Fibroblast of lung (primary cell): ENCODE measurements at regions not wholly inside any gene's neighbourhood (a gene's known extent, or its start where the extent isn't known, plus 50 kb on each side); places are given as distances from the start of the nearest gene placed in this dataset.

Experiments used
- DNase-seq, 2 donors: peaks; one replicate each; pipeline versions ENCODE4 v3.0.0 to v3.0.0-alpha.2; 2010; ENCODE audit warnings: low read depth in 2 of 2
- H2AFZ ChIP-seq: 2 replicates; pipeline ENCODE4 v1.5.1; 2012; ENCODE audit warnings: low read length, control low read depth, inconsistent platforms
- H3K27ac ChIP-seq: 2 replicates; pipeline ENCODE4 v1.5.1; 2011; ENCODE audit warnings: low read length, control low read depth; ENCODE audit not compliant: insufficient read depth
- H3K27me3 ChIP-seq: 2 replicates; pipeline ENCODE4 v1.5.1; 2011; ENCODE audit warnings: mild to moderate bottlenecking, low read length; ENCODE audit not compliant: control insufficient read depth, insufficient read depth
- H3K36me3 ChIP-seq: 2 replicates; pipeline ENCODE4 v1.5.1; 2011; ENCODE audit warnings: low read length; ENCODE audit not compliant: control insufficient read depth, insufficient read depth
- H3K4me1 ChIP-seq: 2 replicates; pipeline ENCODE4 v1.5.1; 2011; ENCODE audit warnings: low read length; ENCODE audit not compliant: control insufficient read depth, insufficient read depth; ENCODE audit errors: extremely low read depth
- H3K4me2 ChIP-seq: 2 replicates; pipeline ENCODE4 v1.5.1; 2011; ENCODE audit warnings: low read length, control low read depth; ENCODE audit not compliant: insufficient read depth; ENCODE audit errors: extremely low read depth
- H3K4me3 ChIP-seq, 4 experiments: fragments of 200-600 bp in 1 of 4; sonication (generic) in 1 of 4; replicated peaks in 1 of 4; 2 replicates each; pipeline ENCODE4 v1.5.1; 2011 to 2016; ENCODE audit warnings: low read length in 4 of 4, low read depth in 3 of 4, mild to moderate bottlenecking in 3 of 4, control low read depth in 2 of 4, inconsistent platforms in 1 of 4, mixed read lengths in 1 of 4; ENCODE audit not compliant: insufficient read depth in 1 of 4; ENCODE audit errors: control extremely low read depth in 1 of 4
- H3K79me2 ChIP-seq: 2 replicates; pipeline ENCODE4 v1.5.1; 2012; ENCODE audit warnings: mild to moderate bottlenecking, low read length, inconsistent platforms; ENCODE audit not compliant: control insufficient read depth, insufficient read depth
- H3K9ac ChIP-seq: 2 replicates; pipeline ENCODE4 v1.5.1; 2011; ENCODE audit warnings: mild to moderate bottlenecking, low read length, control low read depth; ENCODE audit not compliant: insufficient read depth
- H3K9me3 ChIP-seq: 2 replicates; pipeline ENCODE4 v1.5.1; 2012; ENCODE audit warnings: low read depth, low read length; ENCODE audit not compliant: control insufficient read depth, insufficient read depth
- H4K20me1 ChIP-seq: 2 replicates; pipeline ENCODE4 v1.5.1; 2011; ENCODE audit warnings: low read length; ENCODE audit not compliant: control insufficient read depth, insufficient read depth; ENCODE audit errors: extremely low read depth
- EZH2 ChIP-seq: IDR thresholded peaks from 2 replicates; pipeline ENCODE4 v1.5.1; 2012; ENCODE audit warnings: low read length, control low read depth, mild to moderate bottlenecking; ENCODE audit errors: missing control alignments
- TF ChIP-seq, protein P1 (sequence below), 2 donors: IDR thresholded peaks in 1 of 2; conservative IDR thresholded peaks in 1 of 2; 1 replicate in 1 of 2; 2 replicates in 1 of 2; pipeline ENCODE4 v1.5.1; 2011 to 2012; ENCODE audit warnings: low read length in 2 of 2, control low read depth in 1 of 2, inconsistent platforms in 1 of 2, low read depth in 1 of 2, mild to moderate bottlenecking in 1 of 2

DNA sequence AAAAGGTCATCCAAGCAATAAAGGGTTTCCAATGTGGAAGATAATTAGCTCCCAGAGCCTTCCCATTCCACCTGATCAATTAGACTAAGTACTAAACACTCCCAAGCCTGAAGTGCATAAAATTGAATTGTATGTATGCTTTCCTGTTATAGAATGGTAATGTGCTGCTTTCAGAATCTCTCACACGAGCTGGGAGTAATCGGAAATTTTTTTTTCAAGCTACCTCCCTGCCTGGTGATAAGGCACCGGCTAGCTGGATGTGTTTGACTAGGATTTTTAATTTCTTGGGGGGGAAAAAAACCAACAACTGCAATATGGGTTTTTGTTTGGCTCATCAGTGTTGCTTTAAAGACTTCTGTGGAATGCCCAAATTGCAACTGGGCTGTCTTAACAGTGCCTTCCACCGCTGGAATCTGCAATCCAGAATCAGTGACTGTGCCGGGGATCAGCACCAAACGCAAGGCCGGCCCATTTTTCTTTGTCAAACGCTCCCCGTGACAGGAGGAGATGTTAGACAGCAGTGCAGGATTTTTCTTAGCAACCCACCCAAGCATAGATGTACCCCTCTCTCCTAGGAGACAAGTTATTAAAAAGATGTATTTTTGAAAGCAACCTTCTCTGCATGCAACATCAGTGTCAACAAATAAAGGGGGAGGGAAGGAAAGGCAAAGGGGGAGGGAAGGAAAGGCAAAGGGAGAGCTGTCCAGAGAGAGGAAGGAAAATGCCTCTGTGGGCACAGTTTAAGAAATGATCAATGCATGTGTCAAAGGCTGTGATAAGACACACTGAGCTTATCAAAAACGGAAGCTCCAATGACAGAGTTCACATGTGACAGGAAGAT is 387.2 kb downstream of the NPIPA8 start:
- no peak overlapping the region for H3K4me2 ChIP-seq
- TF ChIP-seq EZH2, result no peak
- TF ChIP-seq, protein P1, sequence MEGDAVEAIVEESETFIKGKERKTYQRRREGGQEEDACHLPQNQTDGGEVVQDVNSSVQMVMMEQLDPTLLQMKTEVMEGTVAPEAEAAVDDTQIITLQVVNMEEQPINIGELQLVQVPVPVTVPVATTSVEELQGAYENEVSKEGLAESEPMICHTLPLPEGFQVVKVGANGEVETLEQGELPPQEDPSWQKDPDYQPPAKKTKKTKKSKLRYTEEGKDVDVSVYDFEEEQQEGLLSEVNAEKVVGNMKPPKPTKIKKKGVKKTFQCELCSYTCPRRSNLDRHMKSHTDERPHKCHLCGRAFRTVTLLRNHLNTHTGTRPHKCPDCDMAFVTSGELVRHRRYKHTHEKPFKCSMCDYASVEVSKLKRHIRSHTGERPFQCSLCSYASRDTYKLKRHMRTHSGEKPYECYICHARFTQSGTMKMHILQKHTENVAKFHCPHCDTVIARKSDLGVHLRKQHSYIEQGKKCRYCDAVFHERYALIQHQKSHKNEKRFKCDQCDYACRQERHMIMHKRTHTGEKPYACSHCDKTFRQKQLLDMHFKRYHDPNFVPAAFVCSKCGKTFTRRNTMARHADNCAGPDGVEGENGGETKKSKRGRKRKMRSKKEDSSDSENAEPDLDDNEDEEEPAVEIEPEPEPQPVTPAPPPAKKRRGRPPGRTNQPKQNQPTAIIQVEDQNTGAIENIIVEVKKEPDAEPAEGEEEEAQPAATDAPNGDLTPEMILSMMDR (conservative IDR thresholded peaks at IDR 0.05 in 1 of 2, IDR thresholded peaks at IDR 0.05 in 1 of 2; ENCODE audit: low read depth in 1 of 2, low read length in 2 of 2), result no peak
- no peaks in the 10 kb centered on the region for H3K27me3 ChIP-seq
- no peak overlapping the region for H2AFZ ChIP-seq
- no peaks in the 10 kb centered on the region for H3K9me3 ChIP-seq
- no peak for DNase-seq
- H3K4me1 ChIP-seq, result no peaks in the 10 kb centered on the region
- H4K20me1 ChIP-seq, result no peaks in the 10 kb centered on the region
- no peaks in the 10 kb centered on the region for H3K36me3 ChIP-seq
- H3K4me3 ChIP-seq, result no peak overlapping the region
- H3K27ac ChIP-seq, result no peak overlapping the region
- H3K9ac ChIP-seq, result no peak overlapping the region
- H3K79me2 ChIP-seq, result no peaks in the 10 kb centered on the region

DNA sequence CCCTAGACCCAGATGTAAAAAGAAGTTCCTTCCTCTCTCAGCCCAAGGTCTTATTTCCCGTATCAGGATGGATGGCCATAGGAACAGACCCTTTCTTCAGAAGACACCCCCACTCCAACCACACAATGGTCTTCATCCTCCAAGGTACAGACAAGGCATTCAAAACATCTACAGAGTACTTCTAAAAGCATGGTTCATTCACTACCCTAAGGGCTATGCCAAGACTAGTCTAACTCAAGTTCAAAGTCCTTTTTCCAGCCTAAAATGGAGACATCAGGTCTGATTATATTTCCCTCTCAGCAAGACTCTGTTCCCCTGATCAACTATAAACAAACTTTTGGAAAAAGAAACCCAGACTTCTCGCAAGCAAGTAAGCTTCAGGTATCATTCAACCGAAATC is 388.9 kb downstream of the NPIPA8 start:
- Histone ChIP-seq H4K20me1 (no peaks in the 10 kb centered on the region), H3K9me3 (no peaks in the 10 kb centered on the region), H3K27ac (no peak overlapping the region), H3K79me2 (no peaks in the 10 kb centered on the region), H3K4me2 (no peak overlapping the region), H3K4me3 (no peak overlapping the region), H3K36me3 (no peaks in the 10 kb centered on the region), H3K9ac (no peak overlapping the region), H2AFZ (no peak overlapping the region), H3K27me3 (no peaks in the 10 kb centered on the region), H3K4me1 (no peaks in the 10 kb centered on the region)
- TF ChIP-seq EZH2, result no peak
- TF ChIP-seq, protein P1 (conservative IDR thresholded peaks at IDR 0.05 in 1 of 2, IDR thresholded peaks at IDR 0.05 in 1 of 2; ENCODE audit: low read depth in 1 of 2, low read length in 2 of 2), result no peak
- no peak for DNase-seq

DNA sequence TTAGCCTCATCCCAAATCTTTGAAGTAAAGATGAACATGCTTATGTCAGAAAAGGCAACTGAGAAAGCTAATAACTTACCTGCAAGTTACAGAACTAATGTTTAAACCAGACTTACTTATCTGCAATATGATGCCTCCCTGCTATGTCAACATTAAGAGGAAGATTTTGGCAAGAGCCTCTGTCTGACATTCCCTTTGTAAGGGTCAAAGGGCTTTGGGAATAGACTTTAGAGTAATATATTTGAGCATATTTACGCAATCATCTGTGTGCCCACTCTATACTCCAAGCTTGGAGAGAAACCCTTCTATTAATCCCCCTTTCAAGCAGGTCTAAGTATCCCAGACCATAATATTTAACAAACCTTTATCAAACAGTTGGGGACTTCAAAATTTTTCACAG is 389.4 kb downstream of the NPIPA8 start:
- Histone ChIP-seq H3K9me3 (no peaks in the 10 kb centered on the region), H4K20me1 (no peaks in the 10 kb centered on the region), H3K79me2 (no peaks in the 10 kb centered on the region), H3K4me1 (no peaks in the 10 kb centered on the region), H3K27ac (no peak overlapping the region), H2AFZ (no peak overlapping the region), H3K36me3 (no peaks in the 10 kb centered on the region), H3K4me3 (no peak overlapping the region), H3K4me2 (no peak overlapping the region), H3K9ac (no peak overlapping the region), H3K27me3 (no peaks in the 10 kb centered on the region)
- TF ChIP-seq EZH2, result no peak
- TF ChIP-seq, protein P1 (conservative IDR thresholded peaks at IDR 0.05 in 1 of 2, IDR thresholded peaks at IDR 0.05 in 1 of 2; ENCODE audit: low read depth in 1 of 2, low read length in 2 of 2), result no peak
- DNase-seq, result no peak
